GM19467 (cell line): ENCODE measurements at regions not wholly inside any gene's neighbourhood (a gene's known extent, or its start where the extent isn't known, plus 50 kb on each side); places are given as distances from the start of the nearest gene placed in this dataset.
"Not testable (repeated sequence)": the region's sequence is repeated elsewhere in the genome, so short reads cannot be mapped to it uniquely, and the experiment has no call there.

Source experiments
- ATAC-seq: cut with Tn5 transposase; IDR thresholded peaks from one replicate; pipeline ENCODE4 v1.9.1; 2021; ENCODE audit warnings: mild to moderate bottlenecking, moderate library complexity; ENCODE audit not compliant: unreplicated experiment

- no peak for ATAC-seq
Measured at GRCh38 chr9:115525111-115526058, 407.4 kb upstream of the TNC start.

- no peak for ATAC-seq
Measured at GRCh38 chr9:115531410-115532125, 413.6 kb upstream of the TNC start.

DNA sequence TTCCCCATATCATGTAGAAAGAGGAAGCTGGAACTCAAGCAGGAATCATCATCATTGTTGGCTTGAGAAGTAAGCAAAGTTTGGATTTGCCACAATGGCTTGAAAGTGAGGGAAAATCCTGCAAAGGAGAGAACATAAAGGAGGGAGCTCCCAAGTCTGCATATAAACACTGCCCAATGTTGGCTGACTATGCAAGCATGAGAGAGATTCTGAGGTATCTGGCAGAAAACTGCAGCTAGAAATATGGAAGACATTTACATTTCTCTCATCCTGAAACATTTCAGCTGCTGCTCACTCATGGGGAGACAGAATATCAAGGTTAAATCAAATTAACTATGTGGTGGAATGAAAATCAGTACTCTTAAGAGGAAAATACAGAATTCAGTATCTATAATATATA, 415.6 kb upstream of the TNC start:
- ATAC-seq = no peak

DNA sequence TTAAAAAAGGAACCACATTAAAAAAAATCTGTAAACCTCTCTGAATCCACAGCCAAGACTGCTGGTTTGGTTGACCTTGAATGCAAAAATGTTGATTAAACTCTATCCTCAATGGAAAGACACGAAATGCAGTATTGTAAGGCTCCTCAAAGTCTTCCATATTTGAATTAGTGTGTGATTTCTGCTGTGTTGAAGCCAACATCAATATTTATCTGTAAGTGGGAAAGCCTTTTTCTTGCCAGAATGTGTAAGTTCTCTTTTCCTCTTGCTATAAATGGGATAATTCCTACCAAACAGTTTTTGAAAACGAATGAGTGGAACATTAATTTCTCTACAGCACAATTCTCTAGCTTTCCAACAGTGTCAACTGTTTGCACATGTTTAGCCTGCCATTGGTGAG, 422.1 kb upstream of the TNC start:
- no peak for ATAC-seq

GRCh38 chr9:115543511-115543910, 425.6 kb upstream of the TNC start:
- ATAC-seq = no peak

DNA sequence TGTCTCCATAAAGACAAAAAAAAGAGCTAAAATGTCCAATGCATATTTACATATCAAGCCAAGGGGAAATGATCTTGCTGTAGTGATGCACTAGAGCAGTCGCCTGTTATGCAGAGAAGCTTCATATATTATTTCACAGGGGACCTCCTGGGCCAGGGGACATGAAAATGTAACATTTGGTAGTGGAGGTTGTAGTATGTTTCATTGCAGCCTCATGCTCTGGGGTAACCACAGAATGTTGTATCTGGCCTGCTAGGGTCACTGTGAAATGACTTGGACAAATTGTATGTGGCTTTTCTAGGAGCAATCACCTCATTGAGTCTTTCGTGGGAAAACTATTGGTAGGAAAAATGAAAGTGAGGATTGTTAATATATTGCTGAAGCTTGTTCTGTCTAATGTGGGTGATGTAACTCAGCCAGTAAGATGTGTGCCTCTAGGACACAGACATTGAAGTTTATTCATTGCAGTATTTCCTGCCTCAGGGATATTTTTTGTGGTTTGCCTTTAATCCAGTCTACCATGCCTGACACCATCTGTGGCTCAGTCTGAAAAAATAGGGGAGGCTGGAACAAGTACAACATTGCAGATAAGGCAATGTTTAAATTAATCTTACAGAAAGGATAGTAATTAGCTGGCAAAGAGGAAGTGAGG, 430.8 kb upstream of the TNC start:
- no peak for ATAC-seq

DNA sequence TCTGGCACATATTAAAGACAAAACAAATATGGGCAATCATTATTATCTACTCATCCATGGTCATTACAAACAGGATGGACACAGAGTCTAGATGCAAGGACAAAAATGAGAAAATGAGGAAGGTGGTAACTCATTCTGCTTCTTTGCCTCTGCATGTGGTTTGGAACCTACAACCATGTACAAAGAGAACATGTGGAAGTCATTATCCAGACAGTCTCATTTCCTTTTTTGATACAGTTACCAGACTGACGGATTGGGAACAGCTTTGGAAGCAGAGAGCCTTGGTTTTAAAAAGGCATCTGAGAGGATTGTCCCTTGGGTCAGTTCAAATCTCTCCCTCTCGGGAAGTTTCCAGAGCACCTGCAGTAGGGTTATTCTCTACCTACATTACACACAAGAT, 433.4 kb upstream of the TNC start:
- no peak for ATAC-seq

- ATAC-seq = no peak
Measured at GRCh38 chr9:115553060-115553773, 435.3 kb upstream of the TNC start.

- ATAC-seq = no peak
Measured at GRCh38 chr9:115556432-115556831, 438.5 kb upstream of the TNC start.

DNA sequence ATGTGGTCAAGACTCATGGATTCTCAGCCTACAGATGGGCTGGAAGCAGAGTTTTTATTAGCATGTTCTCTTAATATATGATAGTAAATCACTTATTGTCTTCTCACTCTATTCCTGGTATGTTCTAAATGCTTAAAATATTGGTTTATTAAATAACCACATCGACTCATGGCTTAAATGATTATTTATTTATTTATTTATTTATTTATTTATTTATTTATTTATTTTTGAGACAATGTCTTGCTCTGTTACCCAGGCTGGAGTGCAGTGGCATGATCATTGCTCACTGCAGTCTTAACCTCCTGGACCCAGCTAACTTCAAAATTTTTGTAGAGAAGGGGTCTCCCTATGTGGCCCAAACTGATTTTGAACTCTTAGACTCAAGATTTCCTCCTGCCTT, 457.2 kb upstream of the TNC start:
- ATAC-seq = no peak

DNA sequence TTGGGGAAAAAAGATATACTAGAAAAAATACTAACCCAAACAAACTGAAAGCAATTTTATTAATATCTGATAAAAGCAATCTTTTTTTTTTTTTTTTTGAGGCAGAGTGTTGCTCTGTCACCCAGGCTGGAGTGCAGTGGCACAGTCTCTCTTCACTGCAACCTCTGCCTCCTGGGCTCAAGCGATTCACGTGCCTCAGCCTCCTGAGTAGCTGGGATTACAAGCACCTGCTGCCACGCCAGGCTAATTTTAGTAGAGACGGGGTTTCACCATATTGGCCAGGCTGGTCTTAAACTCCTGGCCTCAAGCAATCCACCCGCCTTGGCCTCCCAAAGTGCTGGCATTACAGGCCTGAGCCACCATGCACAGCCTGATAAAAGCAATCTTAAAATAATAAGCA, 467.5 kb upstream of the TNC start:
- not testable (repeated sequence) for ATAC-seq

DNA sequence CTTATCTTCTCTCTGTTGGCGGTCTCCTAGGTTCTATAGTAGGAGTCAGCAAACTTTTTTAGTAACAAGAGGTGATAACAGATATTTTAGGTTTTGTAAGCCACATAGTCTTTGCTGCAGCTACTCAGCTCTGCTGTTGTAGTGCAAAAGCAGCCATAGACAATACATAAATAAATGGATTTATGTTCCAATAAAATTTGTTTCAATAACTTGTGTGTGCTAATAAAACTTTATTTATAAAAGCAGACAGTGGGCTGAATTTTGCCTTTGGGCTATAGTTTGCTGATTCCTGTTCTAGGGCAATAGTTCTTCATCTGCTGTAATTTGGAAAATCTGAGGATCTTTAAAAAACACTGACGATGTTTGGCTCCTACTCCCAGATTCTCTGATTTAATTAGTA, 469.4 kb upstream of the TNC start:
- no peak for ATAC-seq

- ATAC-seq = no peak
Measured at GRCh38 chr9:115590011-115590410, 472.1 kb upstream of the TNC start.

GRCh38 chr9:115591584-115591984, 473.6 kb upstream of the TNC start:
- no peak for ATAC-seq

DNA sequence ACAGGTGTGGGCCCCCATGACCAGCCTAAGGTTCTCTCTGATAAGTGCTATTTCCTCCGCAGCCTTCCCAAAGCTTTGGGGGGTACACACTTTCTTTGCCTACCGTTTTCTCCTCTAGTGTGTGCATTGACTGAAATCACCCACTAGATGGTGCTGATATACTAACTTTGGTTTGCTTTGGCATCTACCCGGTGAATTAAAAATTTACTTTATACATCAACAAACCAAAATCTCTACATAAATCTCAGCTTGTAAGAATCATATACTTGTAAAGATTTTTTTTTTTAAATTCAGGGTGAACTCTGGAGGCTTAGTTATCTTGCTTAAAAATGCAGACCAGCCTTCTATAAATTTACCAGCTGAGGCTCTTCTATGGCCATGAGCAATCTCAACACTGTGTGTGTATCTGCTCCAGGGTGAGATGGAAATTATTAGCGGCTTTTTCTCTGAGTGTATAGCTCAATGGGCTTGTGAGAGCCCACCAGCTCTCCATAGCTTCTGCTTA, 475.7 kb upstream of the TNC start:
- ATAC-seq = no peak

- ATAC-seq = no peak
Measured at GRCh38 chr9:115594557-115594956, 476.6 kb upstream of the TNC start.

GRCh38 chr9:115596021-115596745, 478.2 kb upstream of the TNC start:
- no peak for ATAC-seq

GRCh38 chr9:115596746-115597080, 478.8 kb upstream of the TNC start:
- no peak for ATAC-seq

DNA sequence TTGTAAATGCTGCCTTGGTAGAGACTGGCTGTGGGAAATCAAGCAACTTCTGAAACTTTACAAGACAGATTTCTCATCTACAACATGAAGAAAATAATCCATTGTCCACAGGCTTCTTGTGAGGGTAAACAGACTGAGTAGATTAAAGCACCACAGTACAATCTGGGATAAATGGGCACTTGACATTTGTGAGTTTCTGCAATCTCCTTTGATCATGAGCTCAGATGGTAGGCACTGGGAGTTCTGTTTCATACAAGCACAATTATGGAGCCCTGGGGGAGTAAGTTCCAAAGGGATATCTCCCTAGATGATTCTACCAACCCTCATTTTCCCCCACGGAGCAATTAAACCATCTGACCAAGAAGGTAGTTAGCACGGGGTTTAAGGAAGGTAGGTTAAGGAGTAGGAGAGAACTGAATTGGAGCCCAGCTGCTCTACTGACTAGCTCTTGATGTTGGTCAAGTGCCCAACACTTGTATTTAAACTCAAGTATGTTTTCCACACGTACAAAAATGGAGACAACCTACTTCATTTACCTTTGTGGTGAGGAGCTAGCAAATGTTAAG, 479.5 kb upstream of the TNC start:
- no peak for ATAC-seq

DNA sequence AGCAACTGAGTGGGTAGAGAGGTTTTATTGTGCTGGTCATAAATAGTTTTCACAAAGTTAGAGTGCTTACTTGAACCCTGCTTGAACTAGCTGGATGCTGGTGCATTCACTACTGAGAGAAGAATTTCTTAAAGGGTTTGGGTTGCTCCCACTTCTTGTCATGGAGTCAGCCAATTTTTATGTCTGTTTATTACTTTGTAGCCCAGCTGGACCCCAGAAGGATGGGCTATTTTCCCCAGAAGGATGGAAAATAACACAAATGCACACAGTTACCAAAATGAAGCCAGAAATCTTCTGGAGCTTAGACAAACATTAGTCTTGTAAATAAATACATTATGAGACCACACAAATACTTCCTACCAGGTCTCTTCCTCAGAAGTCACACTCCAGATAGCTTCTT, 480.8 kb upstream of the TNC start:
- ATAC-seq = no peak
